ENCODE measurements at regions not wholly inside any gene's neighbourhood (a gene's known extent, or its start where the extent isn't known, plus 50 kb on each side); places are given as distances from the start of the nearest gene placed in this dataset.

DNA sequence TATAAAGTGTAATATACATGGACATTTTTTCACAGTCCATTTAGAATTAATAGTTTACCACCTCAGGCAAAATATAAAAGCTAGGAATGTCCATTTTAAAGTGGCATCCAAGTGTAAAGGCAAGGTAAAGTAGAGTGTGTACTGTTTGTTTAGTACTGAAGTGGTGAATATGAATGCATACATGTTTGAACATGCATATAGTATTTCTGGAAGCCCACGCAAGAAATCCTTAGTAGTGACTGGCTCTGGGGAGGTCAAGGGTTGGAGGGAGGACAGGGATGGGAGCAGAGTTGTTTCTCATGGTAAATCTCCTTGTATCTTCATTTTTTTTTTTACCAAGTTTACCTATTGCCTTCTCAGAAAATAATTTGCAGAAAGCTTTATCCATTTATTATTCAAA is 129.2 kb downstream of the UNC5CL start:
- DNase-seq (ENCODE audit: low spot score): no peak

DNA sequence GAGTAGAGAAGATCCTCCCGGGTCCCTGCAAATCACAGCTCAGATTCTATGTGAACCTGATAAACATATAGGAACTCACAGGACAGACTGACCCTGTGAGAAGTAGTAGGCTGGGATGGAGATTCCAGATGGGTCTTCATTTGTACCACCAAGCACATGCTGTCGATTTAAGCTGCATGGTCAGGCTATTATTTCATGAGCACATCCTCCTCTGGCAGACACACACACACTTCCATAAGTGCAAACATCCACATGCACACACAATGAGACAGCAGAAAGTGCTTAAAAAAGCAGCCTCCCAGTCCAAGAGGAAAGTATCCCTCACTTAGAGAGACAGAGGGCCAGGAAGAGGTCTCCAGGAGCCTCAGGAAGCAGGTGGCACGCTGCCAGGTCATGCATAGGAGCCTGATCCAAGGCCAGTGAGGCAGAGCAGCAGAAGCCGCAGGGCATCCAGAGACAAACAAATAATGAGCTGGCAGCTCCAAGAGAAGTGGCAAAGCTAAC is 131.8 kb downstream of the UNC5CL start:
- DNase-seq (ENCODE audit: low spot score): no peak

GRCh38 chr6:40906759-40907158 is 132.3 kb downstream of the UNC5CL start:
- DNase-seq (ENCODE audit: low spot score): no peak

- no peak for DNase-seq (ENCODE audit: low spot score)
Measured at GRCh38 chr6:40904583-40905194, 134.3 kb downstream of the UNC5CL start.

DNA sequence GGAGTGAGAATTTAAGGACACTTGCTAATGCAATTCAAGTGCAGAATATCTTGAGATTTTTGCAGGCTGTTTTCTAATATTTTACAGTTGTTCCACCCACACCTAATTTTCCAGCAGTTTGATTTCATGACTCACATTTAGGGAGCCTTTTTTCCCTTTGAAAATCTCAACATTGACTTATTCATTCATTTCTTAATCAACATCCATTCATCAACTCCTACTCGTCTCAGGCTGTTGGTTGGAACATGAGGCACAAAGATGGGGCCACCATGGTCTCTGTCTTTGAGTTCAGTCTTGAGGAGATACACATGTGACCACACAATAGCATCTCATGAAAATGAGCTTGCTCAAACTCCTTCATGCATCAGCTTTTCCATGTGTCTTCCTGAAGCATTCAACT is 135.6 kb downstream of the UNC5CL start:
- no peak for DNase-seq (ENCODE audit: low spot score)

DNA sequence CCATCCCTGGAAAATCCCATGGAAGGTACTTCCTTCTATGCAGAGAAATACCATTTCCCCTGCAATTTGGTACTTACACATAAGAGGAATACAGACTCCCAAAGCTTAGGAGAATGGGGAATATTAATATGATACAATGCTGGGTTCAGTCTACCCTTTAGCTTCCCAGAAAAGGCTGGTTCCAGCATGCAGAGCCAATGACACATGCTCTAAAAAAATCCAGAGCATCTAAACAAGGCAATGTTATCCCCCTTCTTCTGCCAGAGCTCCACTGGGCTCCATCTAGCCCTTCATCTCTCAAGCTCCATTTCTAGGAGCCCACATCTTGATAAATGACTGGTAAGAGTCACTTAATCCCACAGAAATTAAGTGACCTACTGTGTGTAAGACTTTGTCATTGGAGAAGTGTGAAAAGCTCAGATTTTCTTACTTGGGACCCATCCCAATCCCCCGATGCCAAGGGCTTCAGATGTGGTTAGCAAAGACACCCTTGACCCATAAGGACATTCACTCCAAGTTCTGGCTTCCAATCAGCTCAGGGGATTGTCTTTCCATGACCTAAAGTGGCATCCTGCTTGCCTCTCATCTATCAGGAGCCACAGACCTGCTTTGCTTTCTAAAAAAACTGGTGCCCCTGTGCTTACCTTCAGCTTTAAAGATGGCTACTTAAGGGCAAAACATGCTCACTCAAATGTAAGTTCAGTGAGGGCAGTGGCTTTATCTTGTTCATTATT is 137.5 kb downstream of the UNC5CL start:
- no peak for DNase-seq (ENCODE audit: low spot score)

DNA sequence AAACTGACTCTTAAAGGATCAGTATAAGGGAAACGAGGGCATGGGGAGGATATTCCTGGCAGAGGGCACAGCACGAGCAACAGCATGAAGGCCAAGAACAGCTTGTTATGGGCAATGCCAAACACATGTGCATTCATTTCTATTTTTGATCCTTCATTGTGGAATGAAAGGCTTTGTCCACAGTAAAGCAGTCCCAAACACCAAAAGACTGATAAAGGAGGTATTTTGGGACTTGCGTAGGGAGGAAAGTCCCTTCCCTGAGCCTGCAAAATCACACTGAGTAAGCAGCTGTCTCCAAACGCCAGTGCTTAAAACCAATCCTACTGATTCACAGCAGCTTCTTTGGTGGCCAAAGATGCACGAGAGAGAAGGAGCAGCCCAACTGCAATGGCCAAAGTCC is 138.2 kb downstream of the UNC5CL start:
- DNase-seq (ENCODE audit: low spot score): no peak

- DNase-seq (ENCODE audit: low spot score): no peak
Measured at GRCh38 chr6:40899684-40900155, 139.3 kb downstream of the UNC5CL start.

GRCh38 chr6:40898073-40898472 is 140.9 kb downstream of the UNC5CL start:
- DNase-seq (ENCODE audit: low spot score): no peak

DNA sequence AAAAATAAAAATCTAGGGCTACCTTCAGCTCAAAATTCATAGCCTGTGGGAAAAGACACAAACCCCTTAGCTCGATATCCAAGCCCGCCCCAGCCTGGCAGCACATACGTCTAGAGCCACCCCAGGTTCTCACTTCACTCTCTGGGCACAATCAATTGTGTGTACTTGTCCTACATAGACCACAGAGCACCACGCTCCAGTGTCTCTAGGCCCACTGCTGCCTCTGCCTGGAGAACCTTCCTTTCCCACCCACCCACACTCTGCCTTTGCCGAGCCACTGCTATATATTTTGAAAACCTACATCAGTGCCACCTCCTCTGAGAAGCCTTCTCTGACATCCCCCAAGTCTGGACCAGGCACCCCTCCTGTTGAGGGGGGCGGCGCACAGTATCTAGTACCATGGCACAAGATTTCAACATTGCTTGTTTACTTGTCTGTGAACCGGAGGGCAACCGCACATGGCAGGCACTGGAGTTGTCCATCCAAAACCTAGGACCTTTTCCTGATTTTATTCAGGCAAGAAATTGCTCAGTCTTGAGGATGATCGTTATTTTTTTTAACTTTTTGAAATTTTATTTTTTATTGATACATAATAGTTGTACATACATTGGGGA is 141.5 kb downstream of the UNC5CL start:
- no peak for DNase-seq (ENCODE audit: low spot score)

- DNase-seq (ENCODE audit: low spot score): no peak
Measured at GRCh38 chr6:40896696-40897095, 142.3 kb downstream of the UNC5CL start.

- DNase-seq (ENCODE audit: low spot score): peak; percentile 69
Measured at GRCh38 chr6:40894962-40895799, 143.8 kb downstream of the UNC5CL start.

DNA sequence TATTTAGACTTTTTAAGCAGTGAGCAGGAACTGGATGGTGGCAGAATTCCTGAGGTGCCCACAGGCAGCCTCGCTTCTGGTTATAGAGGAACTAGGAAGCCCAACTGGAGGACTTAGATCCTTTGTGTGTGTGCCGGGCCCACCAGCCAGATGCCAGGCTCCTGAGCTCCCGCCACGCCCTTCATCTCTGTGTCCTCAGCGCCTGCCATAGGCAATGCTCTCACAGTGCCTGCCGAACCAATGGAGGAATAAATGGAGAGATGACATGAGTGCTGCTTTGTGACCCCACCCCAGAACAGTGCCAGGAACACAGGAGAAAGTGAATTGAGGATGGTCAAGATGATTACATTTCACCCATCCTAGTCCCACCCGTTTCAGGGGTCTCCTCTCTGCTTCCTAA is 146.0 kb downstream of the UNC5CL start:
- DNase-seq (ENCODE audit: low spot score): no peak

GRCh38 chr6:40892223-40892622 is 146.8 kb downstream of the UNC5CL start:
- DNase-seq (ENCODE audit: low spot score): no peak

GRCh38 chr6:40891686-40892085 is 147.3 kb downstream of the UNC5CL start:
- no peak for DNase-seq (ENCODE audit: low spot score)

- no peak for DNase-seq (ENCODE audit: low spot score)
Measured at GRCh38 chr6:40891131-40891530, 147.9 kb downstream of the UNC5CL start.

DNA sequence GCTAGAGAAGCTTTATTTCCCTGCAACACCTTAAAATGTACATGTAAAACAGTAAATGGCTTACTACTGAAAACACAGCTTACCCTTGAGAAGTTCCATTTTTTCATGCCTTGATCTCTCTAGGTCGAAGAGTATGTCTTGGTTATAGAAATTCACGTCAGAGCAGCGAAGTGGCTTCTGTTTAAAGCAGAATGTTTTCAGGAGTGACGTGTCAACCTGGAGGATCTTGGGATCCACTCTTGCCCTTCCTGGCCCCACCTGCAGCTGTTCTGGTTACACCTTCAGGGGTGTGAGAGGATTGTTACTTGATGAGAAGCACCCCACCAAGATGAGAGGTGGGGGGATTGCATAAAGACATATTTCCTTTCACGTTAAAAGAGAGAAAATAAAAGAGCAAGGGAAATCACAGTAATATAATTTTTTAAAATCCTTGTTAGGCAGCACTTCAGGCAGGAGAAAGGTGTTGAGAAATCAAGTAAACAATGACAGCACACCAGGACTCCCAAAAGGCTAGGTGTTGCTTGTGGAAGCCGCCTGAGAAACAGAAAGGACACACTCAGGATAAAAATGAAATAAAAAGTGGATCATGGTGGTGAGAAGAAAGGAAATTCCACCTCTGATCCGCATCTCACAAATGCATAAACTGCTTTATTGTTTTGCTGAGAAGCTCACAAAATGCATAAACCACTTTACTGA is 149.7 kb downstream of the UNC5CL start:
- no peak for DNase-seq (ENCODE audit: low spot score)

- DNase-seq (ENCODE audit: low spot score): no peak
Measured at GRCh38 chr6:40888456-40888990, 150.5 kb downstream of the UNC5CL start.

DNA sequence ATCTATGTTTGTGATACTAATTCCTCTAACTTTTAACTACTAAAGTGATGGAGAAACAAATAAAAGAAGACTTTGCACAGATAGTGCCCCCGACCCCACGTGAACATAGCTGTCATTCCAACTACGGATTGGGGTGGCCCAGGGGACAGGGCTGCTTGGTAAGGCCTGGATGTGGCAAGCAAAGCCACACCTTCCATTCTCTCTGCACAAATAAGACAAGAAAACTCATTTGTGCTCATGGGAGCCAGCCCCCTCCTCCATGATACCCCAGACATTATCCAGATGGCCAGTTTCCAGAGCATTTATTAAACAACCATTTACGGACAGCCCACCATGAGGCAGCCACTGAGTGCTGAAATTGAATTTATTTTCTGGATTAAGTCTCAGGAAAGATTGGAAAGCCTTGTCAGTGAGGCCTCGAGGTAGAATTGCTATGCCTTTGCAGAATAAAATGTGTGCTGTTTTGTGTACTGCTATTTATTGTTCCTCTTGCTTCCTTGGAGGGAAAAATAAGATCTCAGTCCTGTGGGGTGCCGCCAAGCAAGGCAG is 151.2 kb downstream of the UNC5CL start:
- no peak for DNase-seq (ENCODE audit: low spot score)

- no peak for DNase-seq (ENCODE audit: low spot score)
Measured at GRCh38 chr6:40887079-40887791, 151.8 kb downstream of the UNC5CL start.

Data from HuH-7 (cell line).